NCI-H146 treated with DMSO at 0.1 percent for 48 hours (cell line): ENCODE measurements at regions not wholly inside any gene's neighbourhood (a gene's known extent, or its start where the extent isn't known, plus 50 kb on each side); places are given as distances from the start of the nearest gene placed in this dataset.
"Not testable (repeated sequence)": the region's sequence is repeated elsewhere in the genome, so short reads cannot be mapped to it uniquely, and the experiment has no call there.

Experiments used
- DNase-seq: peaks from one replicate; lab custom pipeline; 2025; ENCODE audit not compliant: unreplicated experiment; lab: John Stamatoyannopoulos, UW

- no peak for DNase-seq
Observed at GRCh38 chr21:34271189-34271851, 92.5 kb upstream of the KCNE2 start.

GRCh38 chr21:34272321-34272720 is 91.5 kb upstream of the KCNE2 start:
- no peak for DNase-seq

- DNase-seq = no peak
Observed at GRCh38 chr21:34274001-34274400, 89.8 kb upstream of the KCNE2 start.

GRCh38 chr21:34276711-34277425 is 86.9 kb upstream of the KCNE2 start:
- no peak for DNase-seq

- DNase-seq = no peak
Observed at GRCh38 chr21:34278451-34278850, 85.4 kb upstream of the KCNE2 start.

- DNase-seq = no peak
Observed at GRCh38 chr21:34279285-34279684, 84.5 kb upstream of the KCNE2 start.

GRCh38 chr21:34279883-34280282 is 83.9 kb upstream of the KCNE2 start:
- DNase-seq = no peak

GRCh38 chr21:34280389-34280795 is 83.4 kb upstream of the KCNE2 start:
- no peak for DNase-seq

GRCh38 chr21:34280959-34281358 is 82.8 kb upstream of the KCNE2 start:
- DNase-seq = no peak

GRCh38 chr21:34282223-34282622 is 81.6 kb upstream of the KCNE2 start:
- DNase-seq = no peak

GRCh38 chr21:34284666-34285065 is 79.1 kb upstream of the KCNE2 start:
- DNase-seq = no peak

GRCh38 chr21:34288042-34288441 is 75.8 kb upstream of the KCNE2 start:
- not testable (repeated sequence) for DNase-seq

GRCh38 chr21:34289856-34290255 is 74.0 kb upstream of the KCNE2 start:
- DNase-seq = no peak

- DNase-seq = no peak
Observed at GRCh38 chr21:34296878-34297277, 66.9 kb upstream of the KCNE2 start.

- no peak for DNase-seq
Observed at GRCh38 chr21:34298534-34299167, 65.2 kb upstream of the KCNE2 start.

GRCh38 chr21:34299168-34299539 is 64.7 kb upstream of the KCNE2 start:
- DNase-seq = peak; percentile 3

- no peak for DNase-seq
Observed at GRCh38 chr21:34302521-34302920, 61.3 kb upstream of the KCNE2 start.

- DNase-seq = no peak
Observed at GRCh38 chr21:34305605-34306604, 57.9 kb upstream of the KCNE2 start.

- no peak for DNase-seq
Observed at GRCh38 chr21:34307991-34308532, 55.7 kb upstream of the KCNE2 start.

- no peak for DNase-seq
Observed at GRCh38 chr21:34311561-34312330, 52.1 kb upstream of the KCNE2 start.
